ENCODE measurements at regions not wholly inside any gene's neighbourhood (a gene's known extent, or its start where the extent isn't known, plus 50 kb on each side); places are given as distances from the start of the nearest gene placed in this dataset.
A peak's percentile ranks its signal among the peaks of the same experiment; 100 is the strongest.

GRCh38 chr4:30350288-30350687, 369.9 kb upstream of the PCDH7 start:
- DNase-seq: no peak

- DNase-seq: no peak
Measured at GRCh38 chr4:30354605-30355004, 365.6 kb upstream of the PCDH7 start.

DNA sequence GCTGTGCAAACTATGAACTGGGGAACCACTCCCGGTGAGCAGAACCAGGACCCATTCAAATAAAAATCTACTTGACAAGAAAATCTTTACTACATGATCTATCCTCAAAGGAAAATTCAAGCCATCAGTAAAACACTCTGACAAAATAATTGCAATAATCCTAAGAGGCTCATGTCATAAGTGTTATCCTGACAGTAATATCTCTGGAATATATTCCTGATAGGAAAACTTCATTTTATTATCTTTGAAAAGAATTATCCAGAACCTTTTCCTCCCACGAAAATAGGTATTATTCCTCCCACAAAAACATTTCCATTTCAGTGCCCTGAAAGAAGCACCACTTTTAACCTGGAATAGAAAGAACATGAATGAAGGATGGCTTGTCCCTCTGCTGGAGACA, 357.7 kb upstream of the PCDH7 start:
- DNase-seq: no peak

DNA sequence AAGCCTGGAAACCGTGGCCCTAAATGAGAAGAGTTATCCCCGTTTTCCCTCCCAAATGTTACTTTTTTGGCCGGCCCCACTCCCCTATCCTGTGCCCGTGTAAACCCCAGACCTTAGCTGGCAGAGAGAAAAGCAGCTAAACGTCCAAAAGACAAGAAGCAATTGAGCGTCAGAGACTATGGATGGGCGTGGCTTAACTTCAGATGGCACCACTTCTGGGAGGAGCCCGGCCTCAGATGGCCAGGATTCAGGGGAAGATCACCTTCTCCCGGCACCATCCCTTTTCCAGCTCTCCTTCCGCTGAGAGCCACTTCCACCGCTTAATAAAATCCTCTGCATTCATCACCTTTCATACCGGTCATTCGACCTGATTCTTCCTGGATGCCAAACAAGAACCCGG, 350.1 kb upstream of the PCDH7 start:
- DNase-seq: no peak

GRCh38 chr4:30380404-30380998, 339.7 kb upstream of the PCDH7 start:
- peak; percentile 52 for DNase-seq

DNA sequence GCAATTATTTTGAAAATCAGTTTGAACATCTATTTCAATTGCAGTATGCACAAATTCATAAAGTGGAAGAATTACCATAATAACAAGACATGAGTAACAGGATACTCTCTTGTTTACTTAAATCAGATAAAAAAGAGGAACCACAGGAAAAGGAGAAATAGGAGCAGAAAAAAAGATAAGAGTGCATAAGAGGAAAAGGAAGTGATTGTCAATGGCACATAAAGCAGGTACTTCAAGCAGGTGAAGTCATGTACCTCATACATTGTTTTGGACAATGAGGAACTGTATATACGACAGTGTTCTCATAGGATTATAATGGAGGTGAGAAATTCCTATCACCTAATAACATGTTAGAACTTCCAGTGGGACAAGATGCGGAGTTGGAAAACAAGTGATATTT, 334.5 kb upstream of the PCDH7 start:
- no peak for DNase-seq

DNA sequence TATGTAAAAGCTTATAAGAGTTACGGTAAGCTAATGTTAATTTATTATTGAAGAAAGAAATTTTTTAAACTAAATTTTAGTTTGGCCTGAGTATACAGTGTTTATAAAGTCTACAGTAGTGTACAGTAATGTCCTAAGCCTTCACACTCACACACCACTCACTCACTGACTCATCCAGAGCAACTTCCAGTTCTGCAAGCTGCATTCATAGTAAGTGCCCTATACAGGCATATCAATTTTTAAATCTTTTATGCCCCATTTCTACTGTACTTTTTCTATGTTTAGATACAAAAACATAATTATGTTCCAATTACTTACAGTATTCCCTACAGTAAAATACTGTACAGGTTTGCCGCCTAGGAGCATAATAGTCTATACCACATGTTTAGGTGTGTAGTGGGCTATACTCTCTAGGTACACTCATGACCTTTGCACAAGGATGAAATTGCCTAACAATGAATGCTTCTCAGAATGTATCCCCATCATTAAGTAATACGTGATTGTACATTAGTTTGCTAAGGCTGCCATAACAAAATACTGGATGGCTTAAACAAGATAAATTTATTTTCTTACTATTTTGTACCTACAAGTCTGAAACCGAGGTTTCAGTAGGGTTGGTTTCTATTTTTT, 333.8 kb upstream of the PCDH7 start:
- DNase-seq: no peak

GRCh38 chr4:30395902-30396301, 324.3 kb upstream of the PCDH7 start:
- no peak for DNase-seq

GRCh38 chr4:30396772-30397475, 323.2 kb upstream of the PCDH7 start:
- DNase-seq: no peak

DNA sequence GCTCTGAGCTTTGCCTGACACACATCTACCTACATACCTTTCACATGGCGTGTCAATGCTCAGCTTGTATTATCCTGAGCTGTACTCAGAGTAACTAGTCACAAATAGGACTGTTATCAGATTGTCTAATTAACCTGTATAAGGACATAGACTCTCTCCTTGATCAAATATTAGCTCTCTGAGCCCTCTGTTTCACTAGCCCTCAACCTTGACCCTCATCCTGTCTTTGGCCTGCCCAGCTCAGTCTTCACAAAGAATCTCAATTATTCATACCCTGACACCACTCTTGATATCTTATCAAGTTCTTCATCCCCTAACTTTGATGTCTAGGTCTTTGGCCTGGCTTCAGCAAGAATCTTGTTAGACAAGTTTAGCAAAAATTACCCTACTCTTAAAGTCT, 320.7 kb upstream of the PCDH7 start:
- no peak for DNase-seq

DNA sequence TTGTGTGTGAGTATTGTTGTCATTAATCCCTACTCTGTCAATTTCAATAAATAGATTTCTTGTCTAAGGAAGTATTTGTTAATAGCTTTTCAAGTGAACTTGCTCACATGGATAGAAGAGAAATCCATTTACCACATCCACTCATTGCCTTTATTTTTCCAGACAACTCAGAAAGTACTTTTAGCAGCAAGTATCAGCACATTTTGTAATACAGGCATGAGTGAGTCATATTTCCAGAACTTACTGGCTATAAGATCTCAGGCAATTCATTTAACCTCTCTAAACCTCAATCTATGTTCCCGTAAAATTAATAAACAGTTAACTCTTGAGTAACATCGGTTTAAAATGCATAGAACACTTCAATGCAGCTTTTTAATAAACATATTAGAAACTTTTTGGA, 317.9 kb upstream of the PCDH7 start:
- no peak for DNase-seq

- no peak for DNase-seq
Measured at GRCh38 chr4:30413915-30414314, 306.3 kb upstream of the PCDH7 start.

- DNase-seq: no peak
Measured at GRCh38 chr4:30416547-30416946, 303.6 kb upstream of the PCDH7 start.

- DNase-seq: no peak
Measured at GRCh38 chr4:30427932-30428331, 292.2 kb upstream of the PCDH7 start.

DNA sequence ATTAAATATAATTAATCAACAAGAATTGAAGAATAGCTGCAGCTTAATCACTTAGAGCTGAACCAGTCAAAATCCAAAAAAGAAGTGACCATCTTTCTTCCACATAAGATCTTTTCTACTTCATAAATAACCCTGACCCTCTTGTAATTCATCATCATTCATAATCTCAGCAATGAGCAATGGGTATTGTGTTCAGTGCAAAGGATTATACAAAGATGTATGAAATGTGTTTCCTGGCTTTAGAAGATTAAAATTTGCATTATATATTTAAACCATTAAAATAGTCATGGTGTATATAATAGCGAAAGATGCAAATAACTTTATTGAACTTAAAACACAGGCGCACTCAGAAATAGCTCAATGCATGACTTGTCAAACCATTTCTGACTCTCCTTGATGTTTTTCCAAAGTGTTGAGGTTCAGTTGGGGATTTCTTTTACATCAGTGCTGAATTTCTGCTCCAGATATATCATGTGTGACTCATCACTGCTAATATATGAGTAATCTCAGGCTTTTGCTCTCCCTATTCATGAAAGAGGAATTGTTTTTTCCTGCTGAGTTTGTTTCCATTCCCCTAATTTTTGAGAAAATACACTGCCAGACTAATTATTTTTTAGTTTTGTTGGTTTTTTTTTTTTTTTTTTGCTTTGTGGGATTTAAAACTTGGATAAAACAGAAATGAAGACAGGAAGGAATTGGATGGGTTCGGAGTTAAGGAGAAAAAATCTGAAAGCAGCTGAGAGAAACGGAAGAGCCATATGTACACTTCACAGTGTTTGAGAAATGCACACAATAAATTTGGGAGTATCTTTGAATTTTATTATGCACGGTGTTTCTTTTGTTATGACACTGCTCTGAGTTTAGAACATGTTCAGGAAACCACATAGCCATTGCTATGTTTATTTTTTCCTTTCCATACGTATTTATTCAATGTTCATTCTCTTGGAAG, 290.1 kb upstream of the PCDH7 start:
- no peak for DNase-seq

DNA sequence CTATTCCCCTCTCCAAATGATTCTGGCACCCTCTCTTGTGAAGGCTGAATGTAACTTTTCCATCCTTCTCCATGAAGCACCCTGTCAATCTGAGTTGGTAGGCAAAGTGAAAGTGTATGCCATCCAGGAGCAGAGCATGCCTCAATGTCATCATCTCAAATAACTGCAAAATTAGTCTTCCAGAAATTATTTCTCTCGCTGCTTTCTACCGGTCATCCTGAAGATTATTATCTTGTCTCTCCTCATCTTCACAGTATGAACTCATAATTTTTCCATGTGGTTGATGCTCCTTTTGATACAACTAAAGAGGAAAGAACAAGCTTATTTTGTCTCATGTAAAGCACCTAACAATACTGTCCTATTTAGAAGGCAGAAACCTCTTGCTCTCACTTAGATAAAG, 285.5 kb upstream of the PCDH7 start:
- DNase-seq: no peak

- no peak for DNase-seq
Measured at GRCh38 chr4:30436394-30436793, 283.8 kb upstream of the PCDH7 start.

GRCh38 chr4:30437316-30437715, 282.9 kb upstream of the PCDH7 start:
- no peak for DNase-seq

- no peak for DNase-seq
Measured at GRCh38 chr4:30443289-30443688, 276.9 kb upstream of the PCDH7 start.

GRCh38 chr4:30450474-30450873, 269.7 kb upstream of the PCDH7 start:
- DNase-seq: no peak

GRCh38 chr4:30454504-30454903, 265.7 kb upstream of the PCDH7 start:
- no peak for DNase-seq

DNA sequence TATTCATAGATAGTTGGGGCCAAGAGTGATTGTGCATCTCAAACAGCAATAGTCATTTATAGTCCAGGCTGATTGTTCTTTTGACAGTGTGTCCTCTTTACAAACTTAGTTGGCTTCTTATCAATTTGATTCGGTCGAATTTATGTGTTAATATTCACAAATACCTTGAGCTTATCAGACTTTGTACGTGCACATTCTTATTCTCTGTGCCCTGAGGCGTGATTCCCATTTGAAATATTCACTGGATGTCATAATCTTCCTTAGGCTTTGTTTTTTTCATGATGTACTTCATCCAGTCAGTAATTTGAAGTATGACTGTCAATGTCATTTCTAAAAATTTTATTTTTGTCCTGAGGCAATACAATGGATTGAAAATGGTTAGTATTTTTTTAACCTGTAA, 263.5 kb upstream of the PCDH7 start:
- DNase-seq: no peak

- no peak for DNase-seq
Measured at GRCh38 chr4:30460818-30461217, 259.4 kb upstream of the PCDH7 start.

Measured in NCI-H1092 treated with DMSO at 0.1 percent for 48 hours (cell line).